Neural crest cell (in vitro differentiated cells): ENCODE measurements at regions not wholly inside any gene's neighbourhood (a gene's known extent, or its start where the extent isn't known, plus 50 kb on each side); places are given as distances from the start of the nearest gene placed in this dataset.
"Not testable (repeated sequence)": the region's sequence is repeated elsewhere in the genome, so short reads cannot be mapped to it uniquely, and the experiment has no call there.

Experiments
- DNase-seq: peaks from one replicate; pipeline ENCODE4 v3.0.0; 2021; ENCODE audit warnings: low read depth, mixed read lengths, low spot score
- H3K27ac Mint-ChIP-seq: one replicate; pipeline ENCODE4 v1.8.0; 2021; ENCODE audit warnings: mild to moderate bottlenecking, mixed read lengths; ENCODE audit not compliant: unreplicated experiment
- H3K27me3 Mint-ChIP-seq: 2 replicates; pipeline ENCODE4 v1.8.0; 2021; ENCODE audit warnings: low read depth, mild to moderate bottlenecking, mixed read lengths
- H3K36me3 Mint-ChIP-seq: 2 replicates; pipeline ENCODE4 v1.8.0; 2021; ENCODE audit warnings: low read depth, mild to moderate bottlenecking, mixed read lengths
- H3K4me1 Mint-ChIP-seq: 2 replicates; pipeline ENCODE4 v1.8.0; 2021; ENCODE audit warnings: mixed read lengths
- H3K4me3 Mint-ChIP-seq: one replicate; pipeline ENCODE4 v1.8.0; 2021; ENCODE audit warnings: mild to moderate bottlenecking, mixed read lengths
- H3K9me3 Mint-ChIP-seq: 2 replicates; pipeline ENCODE4 v1.8.0; 2021; ENCODE audit warnings: mixed read lengths
- TF ChIP-seq, protein P1 (sequence below): fragments of 200-600 bp; sonication (generic); conservative IDR thresholded peaks from 2 replicates; pipeline ENCODE4 v1.5.0; 2021; ENCODE audit warnings: antibody characterized with exemption, mild to moderate bottlenecking

DNA sequence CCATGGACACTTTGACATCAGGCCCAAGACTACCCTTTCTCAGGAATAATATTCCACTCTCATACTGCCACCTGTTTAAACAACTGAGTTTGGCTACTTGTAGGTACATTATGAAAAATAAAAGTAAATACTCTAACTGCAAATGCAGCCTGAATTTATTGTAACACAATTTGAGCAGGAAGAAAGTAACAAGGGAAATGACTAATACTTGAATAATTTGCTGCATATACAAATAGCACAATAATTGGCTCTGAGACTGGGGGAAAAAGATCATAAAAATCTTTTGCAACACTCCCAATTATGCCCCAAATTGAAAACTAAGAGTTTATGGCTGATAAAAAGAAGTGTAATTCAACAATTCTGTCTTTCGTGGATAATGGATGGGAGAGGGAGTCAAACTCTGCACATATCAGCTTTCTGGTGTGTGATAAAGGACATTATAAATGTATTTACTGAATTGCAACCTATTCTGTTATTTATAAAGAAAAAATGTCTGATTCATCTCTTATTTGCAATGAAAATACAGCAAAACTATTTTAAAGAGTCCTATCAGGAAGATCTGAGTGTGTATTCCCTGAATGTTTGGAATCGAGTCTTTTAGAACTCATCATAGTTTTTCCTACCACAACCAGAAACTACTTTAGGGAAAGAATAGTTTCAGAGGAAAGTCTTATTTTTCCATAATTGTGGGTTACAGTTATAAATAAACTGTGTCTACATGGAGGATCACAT, 359.0 kb downstream of the JRKL start:
- H3K4me3 Mint-ChIP-seq: no peak overlapping the region
- no peaks in the 10 kb centered on the region for H3K36me3 Mint-ChIP-seq
- TF ChIP-seq, protein P1, sequence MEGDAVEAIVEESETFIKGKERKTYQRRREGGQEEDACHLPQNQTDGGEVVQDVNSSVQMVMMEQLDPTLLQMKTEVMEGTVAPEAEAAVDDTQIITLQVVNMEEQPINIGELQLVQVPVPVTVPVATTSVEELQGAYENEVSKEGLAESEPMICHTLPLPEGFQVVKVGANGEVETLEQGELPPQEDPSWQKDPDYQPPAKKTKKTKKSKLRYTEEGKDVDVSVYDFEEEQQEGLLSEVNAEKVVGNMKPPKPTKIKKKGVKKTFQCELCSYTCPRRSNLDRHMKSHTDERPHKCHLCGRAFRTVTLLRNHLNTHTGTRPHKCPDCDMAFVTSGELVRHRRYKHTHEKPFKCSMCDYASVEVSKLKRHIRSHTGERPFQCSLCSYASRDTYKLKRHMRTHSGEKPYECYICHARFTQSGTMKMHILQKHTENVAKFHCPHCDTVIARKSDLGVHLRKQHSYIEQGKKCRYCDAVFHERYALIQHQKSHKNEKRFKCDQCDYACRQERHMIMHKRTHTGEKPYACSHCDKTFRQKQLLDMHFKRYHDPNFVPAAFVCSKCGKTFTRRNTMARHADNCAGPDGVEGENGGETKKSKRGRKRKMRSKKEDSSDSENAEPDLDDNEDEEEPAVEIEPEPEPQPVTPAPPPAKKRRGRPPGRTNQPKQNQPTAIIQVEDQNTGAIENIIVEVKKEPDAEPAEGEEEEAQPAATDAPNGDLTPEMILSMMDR: no peak
- no peak overlapping the region for H3K27ac Mint-ChIP-seq
- H3K27me3 Mint-ChIP-seq: no peaks in the 10 kb centered on the region
- no peak for DNase-seq
- H3K9me3 Mint-ChIP-seq: no peaks in the 10 kb centered on the region
- no peaks in the 10 kb centered on the region for H3K4me1 Mint-ChIP-seq

DNA sequence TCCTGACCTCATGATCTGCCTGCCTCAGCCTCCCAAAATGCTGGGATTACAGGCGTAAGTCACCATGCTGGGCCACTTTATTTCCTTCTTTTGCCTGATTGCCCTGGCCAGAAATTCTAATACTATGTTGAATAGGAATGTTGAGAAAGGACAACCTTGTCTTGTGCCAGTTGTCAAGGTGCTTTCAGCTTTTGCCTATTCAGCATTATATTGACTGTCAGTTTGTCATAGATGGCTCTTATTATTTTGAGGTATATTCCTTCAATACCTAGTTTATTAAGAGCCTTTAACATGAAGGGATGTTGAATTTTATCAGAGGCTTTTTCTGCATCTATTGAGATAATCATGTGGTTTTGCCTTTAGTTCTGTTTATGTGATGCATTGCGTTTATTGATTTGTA, 362.0 kb downstream of the JRKL start:
- not testable (repeated sequence) for H3K4me3 Mint-ChIP-seq, H3K4me1 Mint-ChIP-seq, DNase-seq, H3K9me3 Mint-ChIP-seq, H3K27me3 Mint-ChIP-seq, H3K36me3 Mint-ChIP-seq, H3K27ac Mint-ChIP-seq

DNA sequence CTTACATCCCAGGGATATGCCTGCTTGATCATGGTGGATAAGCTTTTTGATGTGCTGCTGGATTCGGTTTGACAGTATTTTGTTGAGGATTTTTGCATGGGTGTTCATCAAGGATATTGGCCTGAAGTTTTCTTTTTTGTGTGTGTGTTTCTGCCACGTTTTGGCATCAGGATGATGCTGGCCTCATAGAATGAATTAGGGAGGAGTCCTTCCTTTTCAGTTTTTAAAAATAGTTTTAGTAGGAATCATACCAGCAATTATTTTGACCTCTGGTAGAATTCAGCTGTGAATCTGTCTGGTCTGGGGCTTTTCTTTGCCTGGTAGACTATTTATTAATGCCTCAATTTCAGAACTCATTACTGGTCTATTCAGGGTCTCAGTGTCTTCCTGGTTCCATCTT, 362.4 kb downstream of the JRKL start:
- Mint-ChIP-seq H3K27ac (no peak overlapping the region), H3K27me3 (no peaks in the 10 kb centered on the region), H3K4me3 (no peak overlapping the region), H3K36me3 (no peaks in the 10 kb centered on the region), H3K9me3 (no peaks in the 10 kb centered on the region), H3K4me1 (no peaks in the 10 kb centered on the region)
- no peak for DNase-seq
- TF ChIP-seq, protein P1: no peak

GRCh38 chr11:96753997-96754396, 364.2 kb downstream of the JRKL start:
- no peak for DNase-seq
- TF ChIP-seq, protein P1: no peak
- Mint-ChIP-seq H3K4me1 (no peaks in the 10 kb centered on the region), H3K27me3 (no peaks in the 10 kb centered on the region), H3K9me3 (no peaks in the 10 kb centered on the region), H3K27ac (no peak overlapping the region), H3K4me3 (no peak overlapping the region), H3K36me3 (no peaks in the 10 kb centered on the region)

GRCh38 chr11:96755209-96755608, 365.4 kb downstream of the JRKL start:
- TF ChIP-seq, protein P1: no peak
- DNase-seq: no peak
- no peak overlapping the region for H3K27ac Mint-ChIP-seq
- H3K4me3 Mint-ChIP-seq: no peak overlapping the region
- no peaks in the 10 kb centered on the region for H3K36me3 Mint-ChIP-seq
- H3K9me3 Mint-ChIP-seq: no peaks in the 10 kb centered on the region
- H3K4me1 Mint-ChIP-seq: no peaks in the 10 kb centered on the region
- no peaks in the 10 kb centered on the region for H3K27me3 Mint-ChIP-seq

GRCh38 chr11:96755752-96756151, 365.9 kb downstream of the JRKL start:
- Mint-ChIP-seq H3K4me3 (no peak overlapping the region), H3K27ac (no peak overlapping the region), H3K36me3 (no peaks in the 10 kb centered on the region), H3K9me3 (no peaks in the 10 kb centered on the region), H3K4me1 (no peaks in the 10 kb centered on the region), H3K27me3 (no peaks in the 10 kb centered on the region)
- DNase-seq: no peak
- TF ChIP-seq, protein P1: no peak
